Left lung (tissue), 4 donors: ENCODE measurements at regions not wholly inside any gene's neighbourhood (a gene's known extent, or its start where the extent isn't known, plus 50 kb on each side); places are given as distances from the start of the nearest gene placed in this dataset.
A peak's percentile ranks its signal among the peaks of the same experiment; 100 is the strongest.

ENCODE experiments used
- ATAC-seq: fragments of 200-7000 bp; cut with Tn5 transposase; one replicate; pipeline ENCODE4 v1.9.1; 2020; ENCODE audit warnings: moderate library complexity
- DNase-seq, 4 donors: peaks; one replicate each; pipeline ENCODE4 v3.0.0-alpha.2; 2013 to 2020
- H3K27ac ChIP-seq, 2 donors: fragments of 200-600 bp; sonication (generic) in 1 of 2; one replicate each; pipeline versions ENCODE4 v1.5.0 to v1.8.0; 2020 to 2021
- H3K27me3 ChIP-seq, 2 donors: fragments of 200-600 bp; sonication (generic) in 1 of 2; one replicate each; pipeline versions ENCODE4 v1.5.0 to v1.8.0; 2020 to 2021
- H3K36me3 ChIP-seq, 2 donors: fragments of 200-600 bp; sonication (generic) in 1 of 2; one replicate each; pipeline versions ENCODE4 v1.5.0 to v1.8.0; 2020 to 2021
- H3K4me1 ChIP-seq, 2 donors: fragments of 200-600 bp; one replicate each; pipeline ENCODE4 v1.8.0; 2021
- H3K4me3 ChIP-seq, 2 donors: fragments of 200-600 bp; sonication (generic) in 1 of 2; one replicate each; pipeline versions ENCODE4 v1.5.0 to v1.8.0; 2020 to 2021; ENCODE audit warnings: mild to moderate bottlenecking in 1 of 2
- H3K9me3 ChIP-seq, 2 donors: fragments of 200-600 bp; sonication (generic) in 1 of 2; one replicate each; pipeline versions ENCODE4 v1.5.0 to v1.8.0; 2020 to 2021
- CTCF ChIP-seq, 2 donors: fragments of 200-600 bp; sonication (generic) in 1 of 2; IDR thresholded peaks; one replicate each; pipeline versions ENCODE4 v1.5.0 to v1.8.0; 2021; ENCODE audit warnings: antibody characterized with exemption in 2 of 2
- intact Hi-C, 2 donors: fragments of 100-400 bp; cut with DNase I; formaldehyde crosslinking; loops; one replicate each; pipeline versions ENCODE4 v1.11.2 to v1.14.2; 2022
- donor health status: DM: no; HTN: yes; CAD: no.
- donor health status: DM: no; HTN: no; CAD: no.

- DNase-seq (no peak), ATAC-seq (no peak)
- Histone ChIP-seq H3K4me1 (peaks cover 0 to 5% of the 10 kb centered on the region in 2 donors), H3K9me3 (no peaks in the 10 kb centered on the region), H3K36me3 (no peaks in the 10 kb centered on the region), H3K4me3 (no peak overlapping the region), H3K27ac (no peak overlapping the region), H3K27me3 (no peaks in the 10 kb centered on the region)
- intact Hi-C loops, result no loop called here
- no peak for TF ChIP-seq CTCF (IDR thresholded peaks at IDR 0.05)
Observed at GRCh38 chr6:15768999-15769398, 106.2 kb upstream of the DTNBP1 start.

DNA sequence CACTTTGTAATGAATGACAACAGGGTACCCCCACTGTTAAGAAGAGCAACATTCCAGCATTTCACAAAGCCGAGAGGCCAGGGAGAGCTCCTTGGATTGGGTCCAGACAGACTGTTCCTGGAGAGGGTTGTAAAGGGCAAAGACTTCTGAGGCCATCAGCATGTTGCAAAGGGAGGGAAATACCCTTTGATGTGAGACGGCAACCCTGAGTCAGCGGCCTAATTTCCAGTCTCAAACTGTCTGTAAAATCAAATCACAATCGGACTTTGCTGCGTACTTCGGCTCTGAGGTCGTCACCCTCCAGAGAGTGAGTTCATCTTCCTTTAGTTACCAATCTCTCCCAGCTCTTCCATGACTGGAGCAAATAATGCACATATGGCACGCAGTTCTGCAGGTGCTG, 101.0 kb upstream of the DTNBP1 start:
- H3K4me1 ChIP-seq, result peaks cover 0 to 5% of the 10 kb centered on the region in 2 donors
- H3K27ac ChIP-seq, result no peak overlapping the region
- H3K27me3 ChIP-seq, result no peaks in the 10 kb centered on the region
- no peak for TF ChIP-seq CTCF (IDR thresholded peaks at IDR 0.05)
- DNase-seq (peak in 3 of 4 donors; percentile 15 to 49 (median 36)), ATAC-seq (peak; percentile 85)
- no peak overlapping the region for H3K4me3 ChIP-seq
- intact Hi-C loops, result no loop called here
- H3K9me3 ChIP-seq, result no peaks in the 10 kb centered on the region
- H3K36me3 ChIP-seq, result no peaks in the 10 kb centered on the region

GRCh38 chr6:15763364-15763763, 100.5 kb upstream of the DTNBP1 start:
- H3K27ac ChIP-seq, result no peak overlapping the region
- ATAC-seq, result peak; percentile 21

GRCh38 chr6:15761045-15761502, 98.2 kb upstream of the DTNBP1 start:
- peak; percentile 75 for ATAC-seq
- DNase-seq, result peak in 2 of 4 donors; percentile 7 to 31
- intact Hi-C loops, result no loop called here

More at GRCh38 chr6:15763364-15763763, 100.5 kb upstream of the DTNBP1 start:
- Histone ChIP-seq H3K4me1 (peaks cover 0 to 5% of the 10 kb centered on the region in 2 donors), H3K27me3 (no peaks in the 10 kb centered on the region), H3K36me3 (no peaks in the 10 kb centered on the region), H3K4me3 (no peak overlapping the region), H3K9me3 (no peaks in the 10 kb centered on the region)
- intact Hi-C loops, result no loop called here
- no peak for TF ChIP-seq CTCF (IDR thresholded peaks at IDR 0.05)
- DNase-seq, result peak in 2 of 4 donors; percentile 3 to 23

GRCh38 chr6:15758631-15759215, 95.9 kb upstream of the DTNBP1 start:
- no peaks in the 10 kb centered on the region for H3K36me3 ChIP-seq
- H3K27ac ChIP-seq, result no peak overlapping the region
- H3K4me3 ChIP-seq, result no peak overlapping the region
- no peaks in the 10 kb centered on the region for H3K27me3 ChIP-seq
- ATAC-seq, result no peak
- no peaks in the 10 kb centered on the region for H3K9me3 ChIP-seq
- no peaks in the 10 kb centered on the region for H3K4me1 ChIP-seq
- no peak for TF ChIP-seq CTCF (IDR thresholded peaks at IDR 0.05)
- intact Hi-C loops, result no loop called here
- peak in 1 of 4 donors; percentile 62 for DNase-seq

More at GRCh38 chr6:15761045-15761502, 98.2 kb upstream of the DTNBP1 start:
- H3K9me3 ChIP-seq, result no peaks in the 10 kb centered on the region
- no peak for TF ChIP-seq CTCF (IDR thresholded peaks at IDR 0.05)
- H3K4me3 ChIP-seq, result no peak overlapping the region
- no peaks in the 10 kb centered on the region for H3K36me3 ChIP-seq
- H3K27me3 ChIP-seq, result no peaks in the 10 kb centered on the region
- no peak overlapping the region for H3K27ac ChIP-seq
- peaks cover 0 to 5% of the 10 kb centered on the region in 2 donors for H3K4me1 ChIP-seq
